Gastroesophageal sphincter (tissue), 4 donors: ENCODE measurements at regions not wholly inside any gene's neighbourhood (a gene's known extent, or its start where the extent isn't known, plus 50 kb on each side); places are given as distances from the start of the nearest gene placed in this dataset.

Experiments
- ATAC-seq: fragments of 150-250 bp; one replicate; pipeline ENCODE4 v1.9.1; 2016; ENCODE audit warnings: mild to moderate bottlenecking, moderate library complexity
- H3K27ac ChIP-seq, 4 donors: fragments of 200-600 bp; sonication (generic) in 3 of 4; 1 replicate in 3 of 4; 2 replicates in 1 of 4; pipeline ENCODE4 v1.5.1; 2016 to 2019
- H3K27me3 ChIP-seq: fragments of 200-600 bp; sonication (generic); one replicate; pipeline ENCODE4 v1.5.1; 2019
- H3K36me3 ChIP-seq, 2 donors: fragments of 200-600 bp; sonication (generic); one replicate each; pipeline ENCODE4 v1.5.1; 2019; ENCODE audit warnings: control low read depth in 1 of 2
- H3K4me1 ChIP-seq, 3 donors: fragments of 200-600 bp; sonication (generic); 1 replicate in 2 of 3; 2 replicates in 1 of 3; pipeline ENCODE4 v1.5.1; 2016 to 2019; ENCODE audit warnings: control low read depth in 2 of 3
- H3K4me3 ChIP-seq, 2 donors: fragments of 200-600 bp; sonication (generic); one replicate each; pipeline ENCODE4 v1.5.1; 2019; ENCODE audit warnings: mild to moderate bottlenecking in 1 of 2, moderate library complexity in 1 of 2
- H3K9me3 ChIP-seq, 3 donors: fragments of 200-600 bp; sonication (generic); one replicate each; pipeline ENCODE4 v1.5.1; 2017 to 2019; ENCODE audit warnings: control low read depth in 2 of 3
- CTCF ChIP-seq, 4 experiments: fragments of 200-600 bp in 2 of 4; fragments of 450-650 bp in 2 of 4; sonication (generic) in 1 of 4; IDR thresholded peaks; one replicate each; pipeline ENCODE4 v1.5.1; 2017 to 2019; ENCODE audit warnings: antibody characterized with exemption in 4 of 4, mild to moderate bottlenecking in 2 of 4, moderate library complexity in 2 of 4
- EP300 ChIP-seq: sonication (generic); formaldehyde crosslinking; IDR thresholded peaks from one replicate; pipeline ENCODE4 v1.6.1; 2017; ENCODE audit warnings: antibody characterized with exemption, mild to moderate bottlenecking
- POLR2A ChIP-seq, 2 donors: fragments of 450-650 bp; IDR thresholded peaks; one replicate each; pipeline ENCODE4 v1.6.1; 2017; ENCODE audit warnings: antibody characterized with exemption in 2 of 2, mild to moderate bottlenecking in 2 of 2, moderate library complexity in 1 of 2
- POLR2AphosphoS5 ChIP-seq: sonication (generic); formaldehyde crosslinking; IDR thresholded peaks from one replicate; pipeline ENCODE4 v1.6.1; 2017; ENCODE audit warnings: antibody characterized with exemption
- WGBS, 2 donors: methylation state at CpG; one replicate each; pipeline ENCODE4 v1.1.5; 2018; ENCODE audit warnings: low coverage in 1 of 2; 5-methylcytosine and 5-hydroxymethylcytosine counted together

- Histone ChIP-seq H3K9me3 (peaks cover 0 to 30% (median 0%) of the 10 kb centered on the region in 3 donors), H3K27me3 (no peaks in the 10 kb centered on the region), H3K36me3 (no peaks in the 10 kb centered on the region), H3K4me3 (no peak overlapping the region), H3K4me1 (no peaks in the 10 kb centered on the region), H3K27ac (no peak overlapping the region)
- ATAC-seq: no peak
- 60 to 80% methylated on average over 1 of the region's 1 CpG for WGBS, 2 donors
- TF ChIP-seq CTCF (IDR thresholded peaks at IDR 0.05): no peak
- no peak for TF ChIP-seq EP300
- TF ChIP-seq POLR2A (IDR thresholded peaks at IDR 0.05): no peak
Measured at GRCh38 chr11:23413057-23413456, 552.8 kb upstream of the CCDC179 start.

DNA sequence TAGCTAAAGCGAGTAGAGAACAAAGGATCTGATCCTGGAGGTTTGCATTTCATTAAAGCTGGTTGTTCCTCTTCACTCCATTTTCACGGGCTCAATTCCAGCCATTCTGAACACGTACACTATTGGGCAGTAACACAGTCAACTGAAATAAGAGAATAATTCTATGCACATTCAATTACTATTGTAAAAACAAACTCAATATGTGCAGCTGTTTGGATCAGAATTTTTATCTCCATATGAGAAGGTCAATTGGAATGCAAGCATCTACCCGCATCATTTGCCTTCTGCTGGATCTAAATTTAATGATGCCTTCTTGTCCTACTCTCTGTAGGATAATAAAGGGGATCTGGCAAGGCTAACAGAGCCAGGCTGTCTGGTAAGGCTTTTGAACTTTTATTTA lies 562.8 kb upstream of the CCDC179 start:
- no peaks in the 10 kb centered on the region for H3K9me3 ChIP-seq

GRCh38 chr11:23423656-23424055 lies 563.4 kb upstream of the CCDC179 start:
- 83 to 100% methylated on average over 2 to 3 of the region's 3 CpGs for WGBS, 2 donors
- no peak for ATAC-seq

More for the DNA sequence above, 562.8 kb upstream of the CCDC179 start:
- no peak overlapping the region for H3K27ac ChIP-seq
- 69 to 76% methylated on average over 4 of the region's 4 CpGs for WGBS, 2 donors
- H3K36me3 ChIP-seq: no peaks in the 10 kb centered on the region
- H3K27me3 ChIP-seq: no peaks in the 10 kb centered on the region
- no peak overlapping the region for H3K4me3 ChIP-seq
- H3K4me1 ChIP-seq: no peaks in the 10 kb centered on the region
- no peak for ATAC-seq
- no peak for TF ChIP-seq POLR2AphosphoS5
- TF ChIP-seq CTCF (IDR thresholded peaks at IDR 0.05): no peak
- no peak for TF ChIP-seq EP300
- no peak for TF ChIP-seq POLR2A (IDR thresholded peaks at IDR 0.05)

DNA sequence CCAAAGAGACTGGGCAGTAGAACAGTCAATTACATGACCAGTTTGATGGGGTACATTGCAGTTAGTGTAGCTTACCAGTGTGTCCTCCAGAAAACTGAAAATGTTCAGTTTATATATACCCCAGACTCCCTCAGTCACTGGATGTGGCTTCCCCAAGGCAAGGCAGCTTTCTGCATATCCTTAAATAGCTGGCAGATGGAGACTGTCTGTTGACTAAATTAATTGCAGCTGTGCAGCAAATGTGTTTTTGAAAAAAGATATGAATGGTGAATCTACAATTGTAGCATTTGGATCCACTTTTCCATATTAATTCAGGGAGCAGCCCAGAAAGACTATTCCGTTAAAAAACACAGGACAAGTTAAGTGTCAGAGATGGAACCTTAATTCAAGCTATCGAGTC lies 565.1 kb upstream of the CCDC179 start:
- WGBS, 2 donors: 50 to 70% methylated on average over 2 of the region's 2 CpGs
- Histone ChIP-seq H3K27me3 (no peaks in the 10 kb centered on the region), H3K4me3 (no peak overlapping the region), H3K27ac (no peak overlapping the region), H3K4me1 (no peaks in the 10 kb centered on the region), H3K36me3 (no peaks in the 10 kb centered on the region), H3K9me3 (no peaks in the 10 kb centered on the region)
- ATAC-seq: no peak
- no peak for TF ChIP-seq CTCF (IDR thresholded peaks at IDR 0.05)
- no peak for TF ChIP-seq POLR2AphosphoS5
- no peak for TF ChIP-seq POLR2A (IDR thresholded peaks at IDR 0.05)
- no peak for TF ChIP-seq EP300

More at GRCh38 chr11:23423656-23424055, 563.4 kb upstream of the CCDC179 start:
- Histone ChIP-seq H3K4me3 (no peak overlapping the region), H3K4me1 (no peaks in the 10 kb centered on the region), H3K9me3 (no peaks in the 10 kb centered on the region), H3K27ac (no peak overlapping the region), H3K27me3 (no peaks in the 10 kb centered on the region), H3K36me3 (no peaks in the 10 kb centered on the region)
- TF ChIP-seq POLR2AphosphoS5 (no peak), EP300 (no peak), POLR2A (IDR thresholded peaks at IDR 0.05) (no peak), CTCF (IDR thresholded peaks at IDR 0.05) (no peak)

DNA sequence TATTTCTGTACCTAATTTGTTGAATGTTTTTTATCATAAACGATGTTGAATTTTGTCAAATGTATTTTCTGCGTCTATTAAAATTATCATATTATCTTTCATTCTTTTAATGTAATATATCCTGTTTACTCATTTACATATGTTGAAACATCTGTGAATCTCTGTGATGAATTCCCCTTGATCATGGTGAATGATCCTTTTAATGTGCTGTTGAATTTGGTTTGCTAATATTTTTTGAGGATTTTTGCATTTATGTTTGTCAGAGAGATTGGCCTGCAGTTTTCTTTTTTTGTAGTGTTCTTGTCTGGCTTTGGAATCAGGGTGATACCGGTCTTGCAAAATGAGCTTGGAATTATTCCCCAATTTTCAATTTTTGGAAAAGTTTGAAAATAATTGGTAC lies 569.3 kb upstream of the CCDC179 start:
- TF ChIP-seq POLR2A (IDR thresholded peaks at IDR 0.05) (no peak), CTCF (IDR thresholded peaks at IDR 0.05) (no peak), POLR2AphosphoS5 (no peak), EP300 (no peak)
- no peak overlapping the region for H3K4me3 ChIP-seq
- H3K9me3 ChIP-seq: no peaks in the 10 kb centered on the region
- no peak overlapping the region for H3K27ac ChIP-seq
- H3K4me1 ChIP-seq: no peaks in the 10 kb centered on the region
- no peaks in the 10 kb centered on the region for H3K36me3 ChIP-seq
- no peaks in the 10 kb centered on the region for H3K27me3 ChIP-seq
- 76 to 80% methylated on average over 3 of the region's 3 CpGs for whole genome bisulfite sequencing, 2 donors
- ATAC-seq: no peak
